ENCODE measurements at regions not wholly inside any gene's neighbourhood (a gene's known extent, or its start where the extent isn't known, plus 50 kb on each side); places are given as distances from the start of the nearest gene placed in this dataset.

DNA sequence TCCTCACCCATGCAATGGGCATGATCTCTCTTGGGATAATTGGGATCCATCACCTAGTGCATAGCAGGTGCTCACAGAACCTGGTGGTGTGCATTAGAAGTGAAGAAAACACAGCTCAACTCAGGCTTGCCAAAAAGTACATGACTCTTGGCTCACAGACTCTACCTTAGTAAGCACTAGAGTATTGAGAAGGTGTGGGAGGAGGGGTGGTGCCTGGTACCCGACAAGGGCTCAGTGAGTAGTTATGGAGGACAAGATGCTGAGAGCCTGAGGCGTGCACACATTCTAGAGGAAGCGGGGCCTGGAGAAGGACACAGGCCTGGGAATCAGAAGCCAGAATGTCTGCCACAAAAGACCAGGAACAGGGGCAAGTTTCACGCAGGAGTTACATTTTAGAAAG is 100.3 kb upstream of the GRIK3 start:
- Mint-ChIP-seq H3K27ac (no peak overlapping the region), H3K36me3 (ENCODE audit: low read depth) (no peaks in the 10 kb centered on the region), H3K9me3 (no peaks in the 10 kb centered on the region), H3K4me1 (ENCODE audit: low read depth) (no peaks in the 10 kb centered on the region), H3K27me3 (ENCODE audit: low read depth) (no peaks in the 10 kb centered on the region), H3K4me3 (ENCODE audit: low read depth) (no peak overlapping the region)
- intact Hi-C loops (cut with micrococcal nuclease): no loop called here
- no peak for DNase-seq (ENCODE audit: low spot score)

- Mint-ChIP-seq H3K27me3 (ENCODE audit: low read depth) (no peaks in the 10 kb centered on the region), H3K27ac (no peak overlapping the region), H3K9me3 (no peaks in the 10 kb centered on the region), H3K4me1 (ENCODE audit: low read depth) (no peaks in the 10 kb centered on the region), H3K36me3 (ENCODE audit: low read depth) (no peaks in the 10 kb centered on the region), H3K4me3 (ENCODE audit: low read depth) (no peak overlapping the region)
- intact Hi-C loops (cut with micrococcal nuclease): no loop called here
- DNase-seq (ENCODE audit: low spot score): no peak
Measured at GRCh38 chr1:37135032-37135431, 100.7 kb upstream of the GRIK3 start.

DNA sequence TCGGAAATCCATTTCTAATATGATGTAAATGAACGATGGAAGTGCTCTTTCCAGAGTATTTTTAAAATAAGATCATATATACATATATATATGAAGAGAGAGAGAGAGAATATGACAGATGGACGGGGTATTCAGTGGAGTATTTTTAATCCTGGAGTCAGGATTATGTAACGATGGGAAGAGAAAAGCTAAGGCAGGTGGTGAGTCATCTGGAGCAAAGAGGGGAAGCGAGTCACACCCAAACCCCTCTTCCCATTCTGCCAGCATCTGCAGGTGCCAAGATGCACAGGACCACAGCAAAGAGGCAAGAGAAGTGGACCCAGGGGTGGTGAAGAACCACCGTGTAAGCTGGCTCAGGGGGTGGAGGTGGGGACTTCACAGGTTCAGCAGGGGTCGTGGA is 102.7 kb upstream of the GRIK3 start:
- no peak for DNase-seq (ENCODE audit: low spot score)
- no peaks in the 10 kb centered on the region for H3K27me3 Mint-ChIP-seq (ENCODE audit: low read depth)
- intact Hi-C loops (cut with micrococcal nuclease): no loop called here
- H3K36me3 Mint-ChIP-seq (ENCODE audit: low read depth): no peaks in the 10 kb centered on the region
- H3K4me1 Mint-ChIP-seq (ENCODE audit: low read depth): no peaks in the 10 kb centered on the region
- H3K4me3 Mint-ChIP-seq (ENCODE audit: low read depth): no peak overlapping the region
- H3K9me3 Mint-ChIP-seq: no peaks in the 10 kb centered on the region
- H3K27ac Mint-ChIP-seq: no peak overlapping the region

DNA sequence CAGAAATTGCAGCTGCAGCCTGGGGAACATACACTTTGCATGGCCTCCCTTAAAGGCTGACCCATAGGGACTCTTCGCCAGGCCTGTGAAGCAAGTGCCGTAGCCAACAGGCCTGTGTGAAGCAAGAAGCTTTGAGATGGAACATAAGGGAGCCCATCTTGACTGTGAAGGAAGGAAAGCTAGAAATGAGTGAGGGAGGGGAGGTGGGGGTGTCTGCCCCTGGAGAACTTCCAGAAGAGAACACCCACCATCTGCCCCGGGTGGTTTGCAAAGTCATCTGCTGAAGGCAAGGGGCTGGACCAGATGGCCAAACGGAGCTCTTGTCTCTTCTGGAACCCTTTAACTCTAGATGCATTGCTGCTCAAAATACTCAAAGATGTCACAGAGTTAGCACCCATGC is 103.3 kb upstream of the GRIK3 start:
- no peaks in the 10 kb centered on the region for H3K27me3 Mint-ChIP-seq (ENCODE audit: low read depth)
- H3K4me1 Mint-ChIP-seq (ENCODE audit: low read depth): no peaks in the 10 kb centered on the region
- no peaks in the 10 kb centered on the region for H3K9me3 Mint-ChIP-seq
- no peak overlapping the region for H3K27ac Mint-ChIP-seq
- H3K4me3 Mint-ChIP-seq (ENCODE audit: low read depth): no peak overlapping the region
- no peaks in the 10 kb centered on the region for H3K36me3 Mint-ChIP-seq (ENCODE audit: low read depth)
- DNase-seq (ENCODE audit: low spot score): no peak
- intact Hi-C loops (cut with micrococcal nuclease): no loop called here

- no peak overlapping the region for H3K4me3 Mint-ChIP-seq (ENCODE audit: low read depth)
- no peak overlapping the region for H3K27ac Mint-ChIP-seq
- intact Hi-C loops (cut with micrococcal nuclease): no loop called here
Measured at GRCh38 chr1:37143800-37144199, 109.5 kb upstream of the GRIK3 start.

DNA sequence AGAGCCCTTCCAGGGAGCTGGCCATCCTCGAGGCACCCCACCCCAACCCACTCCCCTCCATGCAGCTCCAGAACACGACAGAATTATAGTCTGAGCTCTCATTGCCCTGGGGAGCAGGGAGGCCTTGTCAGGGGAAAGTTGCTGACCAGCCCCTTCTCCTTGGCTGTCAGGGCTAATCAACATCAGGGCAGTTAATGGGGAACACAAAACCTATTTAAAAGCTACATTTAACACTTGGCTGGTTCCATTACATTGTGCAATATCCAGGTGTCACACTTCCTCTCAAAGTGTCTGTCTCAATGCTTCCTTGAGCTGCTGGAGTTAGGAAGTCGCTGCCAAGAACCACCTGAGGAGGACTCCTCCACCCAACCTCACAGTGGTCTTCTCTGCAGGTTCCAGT is 111.8 kb upstream of the GRIK3 start:
- no peak overlapping the region for H3K4me3 Mint-ChIP-seq (ENCODE audit: low read depth)

More at GRCh38 chr1:37143800-37144199, 109.5 kb upstream of the GRIK3 start:
- H3K9me3 Mint-ChIP-seq: no peaks in the 10 kb centered on the region
- no peaks in the 10 kb centered on the region for H3K27me3 Mint-ChIP-seq (ENCODE audit: low read depth)
- H3K4me1 Mint-ChIP-seq (ENCODE audit: low read depth): no peaks in the 10 kb centered on the region
- DNase-seq (ENCODE audit: low spot score): no peak
- no peaks in the 10 kb centered on the region for H3K36me3 Mint-ChIP-seq (ENCODE audit: low read depth)

DNA sequence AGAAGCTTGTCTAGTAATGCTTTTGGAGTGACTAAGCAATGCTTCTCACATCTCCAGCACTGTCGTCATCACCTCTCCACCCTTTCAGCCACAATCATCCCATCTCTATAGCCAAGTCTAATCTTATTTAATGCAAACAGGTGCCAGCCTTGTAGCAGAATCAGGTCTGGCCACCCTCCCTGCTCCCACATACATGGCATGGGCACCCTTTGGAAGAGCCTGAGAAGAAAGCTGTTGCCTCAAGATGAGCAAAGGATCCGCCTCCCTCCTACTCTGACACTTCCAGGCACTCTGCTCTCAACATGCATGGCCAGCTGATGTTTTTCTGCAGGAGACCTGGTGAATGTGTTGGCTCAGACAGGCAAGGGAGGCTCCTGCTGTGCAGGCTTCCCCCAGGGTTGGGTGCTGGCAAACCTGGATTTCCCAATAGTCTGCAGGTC is 113.1 kb upstream of the GRIK3 start:
- no peak for DNase-seq (ENCODE audit: low spot score)

More for the DNA sequence above, 111.8 kb upstream of the GRIK3 start:
- Mint-ChIP-seq H3K9me3 (no peaks in the 10 kb centered on the region), H3K27ac (no peak overlapping the region), H3K4me1 (ENCODE audit: low read depth) (no peaks in the 10 kb centered on the region), H3K36me3 (ENCODE audit: low read depth) (no peaks in the 10 kb centered on the region), H3K27me3 (ENCODE audit: low read depth) (no peaks in the 10 kb centered on the region)
- intact Hi-C loops (cut with micrococcal nuclease): no loop called here
- DNase-seq (ENCODE audit: low spot score): no peak

GRCh38 chr1:37147906-37148305 is 113.6 kb upstream of the GRIK3 start:
- H3K27me3 Mint-ChIP-seq (ENCODE audit: low read depth): no peaks in the 10 kb centered on the region
- no peak overlapping the region for H3K4me3 Mint-ChIP-seq (ENCODE audit: low read depth)
- no peak for DNase-seq (ENCODE audit: low spot score)
- H3K4me1 Mint-ChIP-seq (ENCODE audit: low read depth): no peaks in the 10 kb centered on the region
- intact Hi-C loops (cut with micrococcal nuclease): no loop called here
- no peaks in the 10 kb centered on the region for H3K36me3 Mint-ChIP-seq (ENCODE audit: low read depth)
- no peaks in the 10 kb centered on the region for H3K9me3 Mint-ChIP-seq
- no peak overlapping the region for H3K27ac Mint-ChIP-seq

More for the DNA sequence above, 113.1 kb upstream of the GRIK3 start:
- H3K4me1 Mint-ChIP-seq (ENCODE audit: low read depth): no peaks in the 10 kb centered on the region
- no peaks in the 10 kb centered on the region for H3K36me3 Mint-ChIP-seq (ENCODE audit: low read depth)
- H3K27ac Mint-ChIP-seq: no peak overlapping the region
- no peak overlapping the region for H3K4me3 Mint-ChIP-seq (ENCODE audit: low read depth)
- H3K9me3 Mint-ChIP-seq: no peaks in the 10 kb centered on the region
- intact Hi-C loops (cut with micrococcal nuclease): no loop called here
- no peaks in the 10 kb centered on the region for H3K27me3 Mint-ChIP-seq (ENCODE audit: low read depth)

- no peaks in the 10 kb centered on the region for H3K36me3 Mint-ChIP-seq (ENCODE audit: low read depth)
- intact Hi-C loops (cut with micrococcal nuclease): no loop called here
Measured at GRCh38 chr1:37148663-37149062, 114.3 kb upstream of the GRIK3 start.

GRCh38 chr1:37149296-37149695 is 115.0 kb upstream of the GRIK3 start:
- Mint-ChIP-seq H3K4me3 (ENCODE audit: low read depth) (no peak overlapping the region), H3K9me3 (no peaks in the 10 kb centered on the region), H3K4me1 (ENCODE audit: low read depth) (no peaks in the 10 kb centered on the region), H3K27me3 (ENCODE audit: low read depth) (no peaks in the 10 kb centered on the region), H3K27ac (no peak overlapping the region), H3K36me3 (ENCODE audit: low read depth) (no peaks in the 10 kb centered on the region)
- intact Hi-C loops (cut with micrococcal nuclease): no loop called here
- DNase-seq (ENCODE audit: low spot score): no peak

More at GRCh38 chr1:37148663-37149062, 114.3 kb upstream of the GRIK3 start:
- no peak for DNase-seq (ENCODE audit: low spot score)
- H3K9me3 Mint-ChIP-seq: no peaks in the 10 kb centered on the region
- no peaks in the 10 kb centered on the region for H3K4me1 Mint-ChIP-seq (ENCODE audit: low read depth)
- no peak overlapping the region for H3K27ac Mint-ChIP-seq
- no peaks in the 10 kb centered on the region for H3K27me3 Mint-ChIP-seq (ENCODE audit: low read depth)
- H3K4me3 Mint-ChIP-seq (ENCODE audit: low read depth): no peak overlapping the region

- no peaks in the 10 kb centered on the region for H3K4me1 Mint-ChIP-seq (ENCODE audit: low read depth)
- no peak overlapping the region for H3K4me3 Mint-ChIP-seq (ENCODE audit: low read depth)
- H3K27me3 Mint-ChIP-seq (ENCODE audit: low read depth): no peaks in the 10 kb centered on the region
- intact Hi-C loops (cut with micrococcal nuclease): no loop called here
- no peaks in the 10 kb centered on the region for H3K9me3 Mint-ChIP-seq
- no peak overlapping the region for H3K27ac Mint-ChIP-seq
- DNase-seq (ENCODE audit: low spot score): no peak
- no peaks in the 10 kb centered on the region for H3K36me3 Mint-ChIP-seq (ENCODE audit: low read depth)
Measured at GRCh38 chr1:37150986-37151385, 116.7 kb upstream of the GRIK3 start.

- no peak for DNase-seq (ENCODE audit: low spot score)
- H3K27ac Mint-ChIP-seq: no peak overlapping the region
- no peaks in the 10 kb centered on the region for H3K27me3 Mint-ChIP-seq (ENCODE audit: low read depth)
- no peak overlapping the region for H3K4me3 Mint-ChIP-seq (ENCODE audit: low read depth)
- H3K4me1 Mint-ChIP-seq (ENCODE audit: low read depth): no peaks in the 10 kb centered on the region
- intact Hi-C loops (cut with micrococcal nuclease): no loop called here
- no peaks in the 10 kb centered on the region for H3K9me3 Mint-ChIP-seq
- no peaks in the 10 kb centered on the region for H3K36me3 Mint-ChIP-seq (ENCODE audit: low read depth)
Measured at GRCh38 chr1:37151789-37152188, 117.5 kb upstream of the GRIK3 start.

- Mint-ChIP-seq H3K4me3 (ENCODE audit: low read depth) (no peak overlapping the region), H3K36me3 (ENCODE audit: low read depth) (no peaks in the 10 kb centered on the region), H3K27me3 (ENCODE audit: low read depth) (no peaks in the 10 kb centered on the region), H3K4me1 (ENCODE audit: low read depth) (no peaks in the 10 kb centered on the region), H3K27ac (no peak overlapping the region), H3K9me3 (no peaks in the 10 kb centered on the region)
- no peak for DNase-seq (ENCODE audit: low spot score)
- intact Hi-C loops (cut with micrococcal nuclease): no loop called here
Measured at GRCh38 chr1:37152491-37152890, 118.2 kb upstream of the GRIK3 start.

Measured in activated T-helper 2 cell treated with anti-CD3 and anti-CD28 coated beads, Interferon-gamma antibody, Interleukin-2, Interleukin-4, amounts not matched to agents 10 μg/mL and 5 μg/mL and 100 μg/mL, durations not matched to agents 14 hours and 24 hours and 36 hours (primary cell).